ENCODE measurements at regions not wholly inside any gene's neighbourhood (a gene's known extent, or its start where the extent isn't known, plus 50 kb on each side); places are given as distances from the start of the nearest gene placed in this dataset.
"Not testable (repeated sequence)": the region's sequence is repeated elsewhere in the genome, so short reads cannot be mapped to it uniquely, and the experiment has no call there.

DNA sequence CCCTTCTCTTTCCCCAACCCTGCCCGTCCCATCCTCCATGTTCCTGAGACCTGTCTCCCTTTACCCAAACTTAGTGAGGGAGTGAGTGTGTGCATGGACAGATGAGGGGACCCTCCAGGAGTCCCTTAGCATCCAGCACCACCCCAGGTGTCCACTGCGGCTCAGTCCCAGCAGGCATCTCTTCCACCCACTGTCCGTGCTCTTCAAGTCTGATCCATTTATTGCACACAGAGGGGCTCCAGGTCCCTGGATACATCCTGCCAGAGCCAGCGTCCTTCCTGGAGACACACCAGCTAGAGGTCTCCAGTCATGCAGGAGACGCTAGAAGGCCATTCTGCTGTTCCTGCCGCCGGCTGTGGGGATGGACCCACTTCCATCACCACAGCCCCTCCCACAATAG is 239.2 kb downstream of the ADGRD1 start:
- DNase-seq (ENCODE audit: low read depth in 2 of 2, low spot score in 1 of 2), result no peak

DNA sequence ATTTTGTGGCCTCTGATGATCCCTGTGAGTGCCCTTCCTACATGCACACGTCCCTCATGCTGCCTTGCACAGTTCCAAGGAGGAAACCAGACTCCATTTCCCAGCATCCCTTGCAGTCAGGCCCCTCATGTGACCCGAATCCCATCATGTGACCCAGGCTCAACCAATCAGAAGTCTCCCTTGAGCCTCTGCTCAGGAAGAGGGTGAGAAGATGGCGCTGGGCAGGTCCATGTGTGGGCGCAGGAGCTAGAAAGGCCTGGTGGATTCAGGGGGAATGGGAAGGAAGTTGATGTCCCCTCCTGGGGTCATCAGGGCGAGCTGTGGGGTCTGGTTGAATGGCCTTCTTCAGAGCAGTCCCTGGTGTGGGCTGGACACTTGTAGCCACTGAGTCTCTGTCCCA is 240.5 kb downstream of the ADGRD1 start:
- no peak for DNase-seq (ENCODE audit: low read depth in 2 of 2, low spot score in 1 of 2)

DNA sequence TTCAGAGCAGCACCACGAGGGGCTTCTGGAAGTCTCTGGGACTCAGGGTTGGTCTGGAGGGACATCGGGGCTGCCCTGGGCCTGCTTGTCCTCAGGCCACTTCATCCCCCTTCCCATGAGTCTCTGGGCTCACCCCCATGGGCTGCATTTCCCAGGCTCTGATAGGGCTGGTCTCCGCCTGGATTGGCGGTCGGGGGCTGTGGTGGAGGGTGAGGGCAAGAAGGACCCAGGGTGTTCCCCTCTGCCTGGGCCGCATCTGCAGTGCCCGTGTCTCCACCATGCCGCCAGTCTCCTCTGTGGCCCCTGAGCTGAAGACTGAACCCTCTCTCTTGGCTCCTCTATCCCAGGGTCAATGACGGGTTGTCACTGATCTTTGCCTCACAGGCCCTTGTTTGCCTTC is 242.1 kb downstream of the ADGRD1 start:
- DNase-seq (ENCODE audit: low read depth in 2 of 2, low spot score in 1 of 2), result no peak

DNA sequence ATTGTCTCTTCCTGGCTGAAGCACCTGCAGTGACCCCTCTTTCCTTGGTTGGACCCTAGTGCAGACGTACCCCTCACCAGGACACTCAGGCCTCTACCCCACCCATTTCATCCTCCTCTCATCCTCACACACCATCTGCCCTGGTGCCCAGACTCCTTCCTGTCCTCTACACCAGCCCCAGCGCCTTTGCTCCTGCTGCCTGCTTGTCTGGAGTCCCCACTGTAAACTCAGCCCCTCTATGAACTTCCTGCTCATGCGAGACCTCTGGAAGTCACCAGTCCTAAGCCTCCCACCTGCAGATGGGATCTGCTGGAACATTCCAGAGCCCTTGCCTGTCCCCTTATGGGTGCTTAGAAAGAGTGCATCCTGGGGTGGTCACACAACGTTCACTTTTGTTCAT is 242.5 kb downstream of the ADGRD1 start:
- DNase-seq (ENCODE audit: low read depth in 2 of 2, low spot score in 1 of 2), result no peak

GRCh38 chr12:131197490-131197889 is 243.8 kb downstream of the ADGRD1 start:
- no peak for DNase-seq (ENCODE audit: low read depth in 2 of 2, low spot score in 1 of 2)

DNA sequence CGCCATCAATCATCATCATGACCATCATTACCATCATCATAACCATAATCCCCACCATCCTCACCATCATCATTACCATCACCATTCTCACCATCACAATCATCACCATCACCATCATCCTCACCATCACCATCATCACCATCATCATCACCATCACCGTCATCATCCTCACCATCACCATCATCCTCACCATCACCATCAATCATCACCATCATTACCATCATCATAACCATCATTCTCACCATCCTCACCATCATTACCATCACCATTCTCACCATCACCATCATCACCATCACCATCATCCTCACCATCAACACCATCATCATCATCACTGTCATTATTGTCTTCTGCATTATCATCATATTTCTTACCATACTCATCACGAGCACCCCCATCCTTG is 245.5 kb downstream of the ADGRD1 start:
- DNase-seq (ENCODE audit: low read depth in 2 of 2, low spot score in 1 of 2), result no peak

- DNase-seq (ENCODE audit: low read depth in 2 of 2, low spot score in 1 of 2), result not testable (repeated sequence)
These were observed 248.2 kb downstream of the ADGRD1 start for GRCh38 chr12:131201912-131202311.

DNA sequence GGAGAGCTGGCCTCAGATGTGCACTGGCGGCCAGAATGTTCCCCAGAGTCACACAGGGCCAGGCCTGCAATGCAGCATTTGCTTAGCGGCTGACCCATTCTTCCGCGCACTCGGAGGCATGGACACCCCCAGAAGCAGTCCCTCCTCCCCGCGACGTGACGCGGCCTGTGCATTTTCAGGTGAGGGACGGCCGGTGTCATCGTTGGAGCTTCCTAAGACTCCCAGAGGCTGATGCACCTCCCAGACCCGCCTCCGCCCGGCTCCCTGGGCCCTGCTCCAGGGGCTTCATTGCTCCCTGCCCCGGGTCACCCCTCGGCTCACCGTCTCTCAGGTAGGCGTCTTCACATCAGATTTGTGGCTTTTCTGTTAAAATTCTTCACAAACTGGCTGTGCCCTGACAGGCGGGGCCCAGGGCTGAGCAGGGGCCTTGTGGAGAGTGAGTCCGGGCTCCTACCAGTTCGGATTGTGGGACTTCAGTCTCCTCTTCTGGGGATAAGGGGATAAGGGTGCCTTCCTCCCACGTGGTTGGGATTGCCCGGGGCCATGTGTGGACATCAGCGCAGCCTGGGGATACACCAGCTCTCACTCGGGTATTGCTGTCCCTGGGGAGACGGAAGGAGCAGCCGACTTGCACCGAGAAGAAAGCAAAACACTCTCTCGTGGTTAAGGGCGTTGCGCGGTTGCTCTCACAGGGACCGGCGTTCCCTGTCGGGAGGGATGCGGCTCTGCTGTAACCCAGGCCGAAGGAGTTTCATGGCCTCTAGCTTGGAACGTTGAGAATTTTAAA is 249.1 kb downstream of the ADGRD1 start:
- no peak for DNase-seq (ENCODE audit: low read depth in 2 of 2, low spot score in 1 of 2)

DNA sequence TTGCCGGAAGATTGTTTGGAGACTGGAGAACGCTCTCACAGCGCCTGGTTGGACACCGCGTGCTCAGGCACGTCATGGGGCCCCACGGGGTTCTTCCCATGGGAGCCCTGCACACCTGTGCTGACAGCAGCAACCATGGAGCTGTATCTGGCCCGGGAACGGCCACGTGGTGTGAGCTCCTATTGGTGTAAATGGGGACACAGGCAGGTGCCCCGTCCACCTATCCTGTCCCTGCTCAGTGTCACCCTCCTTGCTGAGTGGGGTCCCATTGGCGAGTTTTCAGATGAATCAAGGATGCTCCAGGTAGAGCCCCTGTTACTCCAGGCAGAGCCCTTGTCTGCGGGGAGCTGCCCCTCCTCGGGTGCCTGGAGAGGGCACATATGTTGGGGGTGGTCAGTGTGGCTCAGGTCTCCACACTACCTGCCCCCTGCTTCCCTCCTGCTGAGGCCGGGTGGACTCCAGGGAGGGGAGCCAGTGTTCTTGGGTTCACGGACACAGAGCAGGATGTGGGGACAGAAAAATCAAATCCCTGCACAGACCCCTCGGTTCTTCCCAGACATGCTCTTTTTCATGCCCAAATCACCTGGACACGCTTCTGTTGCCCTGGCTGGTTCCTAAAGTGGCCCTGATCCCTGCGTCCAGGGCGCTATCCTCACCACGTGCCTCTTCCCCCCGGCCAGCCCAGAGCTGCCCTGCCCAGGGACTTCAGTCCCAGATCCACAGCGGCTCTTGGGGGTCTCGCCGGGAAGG is 250.1 kb downstream of the ADGRD1 start:
- DNase-seq (ENCODE audit: low read depth in 2 of 2, low spot score in 1 of 2), result no peak

DNA sequence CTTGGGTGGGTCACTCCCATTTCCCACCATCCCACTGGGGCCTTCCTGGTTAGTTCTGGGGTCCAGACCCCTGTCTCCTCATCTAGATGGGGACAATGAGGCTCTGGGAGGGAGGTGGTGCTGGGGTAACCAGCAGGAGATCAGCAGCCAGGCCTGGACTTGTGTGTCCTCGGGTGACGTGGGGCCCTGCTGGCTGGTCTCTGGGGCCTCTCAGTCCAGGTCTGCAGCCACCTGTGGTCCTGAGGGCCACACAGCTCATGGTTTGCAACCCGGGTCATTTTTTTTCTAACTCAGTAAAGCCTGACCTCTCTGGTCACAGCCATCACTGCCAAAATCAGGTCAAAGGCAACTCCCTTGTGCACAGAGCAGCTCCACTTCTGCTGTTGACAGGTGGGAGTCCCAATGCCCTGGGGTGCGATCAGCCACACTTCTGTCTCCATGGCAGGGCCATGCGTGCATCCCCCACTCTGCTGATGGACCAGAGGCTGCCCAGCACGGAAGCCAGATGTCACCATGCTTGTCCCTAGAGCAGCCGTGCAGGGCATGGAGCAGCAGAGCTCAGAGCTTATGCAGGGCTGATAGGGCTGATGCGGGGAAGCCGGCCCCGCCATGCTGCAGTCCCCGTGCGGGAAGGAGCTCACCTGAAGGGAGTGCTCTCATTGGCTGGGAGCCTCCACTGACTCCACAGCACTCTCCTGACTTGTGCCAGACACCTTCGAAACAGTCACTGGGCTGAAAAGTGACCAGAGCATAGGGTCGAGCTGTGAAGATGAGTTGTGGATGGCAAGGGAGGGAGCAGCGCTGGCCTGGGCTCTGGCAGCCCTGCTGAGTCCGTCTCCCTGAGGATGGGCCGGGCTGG is 250.9 kb downstream of the ADGRD1 start:
- no peak for DNase-seq (ENCODE audit: low read depth in 2 of 2, low spot score in 1 of 2)

DNA sequence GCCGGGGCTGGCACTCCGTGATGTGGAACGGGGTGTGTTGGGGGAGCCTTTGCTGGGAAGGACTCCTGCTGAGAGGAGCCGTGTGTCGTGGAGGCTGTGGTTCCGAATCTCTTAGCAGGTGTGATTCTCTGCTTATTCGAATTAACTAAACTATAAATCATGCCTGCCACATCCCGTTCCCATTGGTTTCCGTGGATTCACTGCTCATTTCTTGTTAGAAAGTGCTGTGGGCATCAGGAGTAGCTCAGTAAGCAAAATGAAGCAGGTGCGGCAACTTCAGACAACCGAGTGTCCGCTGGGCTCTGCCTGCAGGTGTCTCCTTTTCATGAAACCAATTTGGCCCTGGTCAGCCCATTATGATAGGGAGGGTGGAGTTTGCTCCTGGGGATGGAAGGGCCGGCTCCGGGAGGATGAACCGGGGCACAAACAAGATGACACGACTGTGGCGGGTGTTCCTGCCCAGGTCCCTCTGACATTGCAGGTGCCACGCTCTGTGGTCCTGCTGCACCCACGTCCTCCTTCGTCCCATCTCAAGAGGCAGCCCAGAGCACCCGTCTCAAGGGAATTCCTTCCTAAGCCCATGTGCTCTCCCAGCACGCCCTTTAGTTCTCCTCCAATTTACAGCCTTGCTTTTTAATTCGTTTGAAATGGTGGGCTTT is 251.7 kb downstream of the ADGRD1 start:
- not testable (repeated sequence) for DNase-seq (ENCODE audit: low read depth in 2 of 2, low spot score in 1 of 2)

DNA sequence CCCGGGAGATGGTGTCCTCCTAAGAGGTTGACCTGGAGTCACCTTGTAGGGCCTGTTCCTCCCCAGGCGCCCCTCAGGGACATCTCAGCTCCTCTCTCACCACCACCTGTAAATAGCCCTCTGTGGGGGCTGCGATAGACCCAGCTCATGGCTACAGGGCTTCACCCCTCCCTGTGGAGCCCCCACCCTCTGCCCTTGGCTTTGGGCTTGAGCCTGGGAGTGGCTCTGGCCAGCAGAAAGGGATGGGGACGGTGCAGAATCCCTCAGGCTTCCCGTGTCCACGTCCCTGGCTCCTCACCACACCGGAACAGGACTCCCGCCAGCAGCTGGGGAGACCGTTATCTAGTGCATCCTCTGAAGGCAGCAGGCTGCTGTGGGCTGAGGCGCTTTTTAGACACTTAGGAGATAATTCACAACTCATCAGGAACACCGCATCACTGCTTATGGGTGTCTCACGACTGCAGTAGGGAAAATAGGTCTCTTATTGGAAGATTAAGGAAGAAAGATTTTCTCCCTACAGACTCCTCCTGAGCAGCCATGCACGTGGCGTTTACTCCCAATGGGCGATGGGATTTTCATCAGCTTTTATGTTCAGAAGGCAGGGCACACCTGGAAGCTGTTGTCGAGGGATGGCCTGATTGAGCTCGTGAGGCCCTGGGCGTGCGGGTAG is 253.1 kb downstream of the ADGRD1 start:
- DNase-seq (ENCODE audit: low read depth in 2 of 2, low spot score in 1 of 2), result not testable (repeated sequence)

DNA sequence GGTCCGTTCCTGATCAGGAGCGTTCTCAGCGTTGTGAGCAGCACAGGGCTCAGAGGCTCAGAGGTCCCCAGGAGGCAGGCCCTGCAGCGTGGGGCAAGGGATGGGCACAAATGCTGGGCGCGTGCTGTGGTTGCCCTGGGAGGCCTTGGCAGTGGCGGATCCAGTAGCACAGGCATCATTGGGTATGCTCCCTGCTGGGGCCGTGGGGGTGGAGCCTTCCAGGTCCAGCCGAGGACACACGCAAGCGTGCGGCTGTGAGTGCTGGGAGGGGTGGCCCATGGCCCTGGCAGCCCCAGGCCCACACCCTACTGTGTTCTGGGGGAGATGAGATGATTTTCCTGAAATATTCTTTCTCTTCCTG is 253.6 kb downstream of the ADGRD1 start:
- not testable (repeated sequence) for DNase-seq (ENCODE audit: low read depth in 2 of 2, low spot score in 1 of 2)

GRCh38 chr12:131207841-131208240 is 254.1 kb downstream of the ADGRD1 start:
- not testable (repeated sequence) for DNase-seq (ENCODE audit: low read depth in 2 of 2, low spot score in 1 of 2)

- DNase-seq (ENCODE audit: low read depth in 2 of 2, low spot score in 1 of 2), result no peak
These were observed 254.7 kb downstream of the ADGRD1 start for GRCh38 chr12:131208425-131208824.

- no peak for DNase-seq (ENCODE audit: low read depth in 2 of 2, low spot score in 1 of 2)
These were observed 255.7 kb downstream of the ADGRD1 start for GRCh38 chr12:131209082-131210070.

- no peak for DNase-seq (ENCODE audit: low read depth in 2 of 2, low spot score in 1 of 2)
These were observed 257.0 kb downstream of the ADGRD1 start for GRCh38 chr12:131210506-131211339.

DNA sequence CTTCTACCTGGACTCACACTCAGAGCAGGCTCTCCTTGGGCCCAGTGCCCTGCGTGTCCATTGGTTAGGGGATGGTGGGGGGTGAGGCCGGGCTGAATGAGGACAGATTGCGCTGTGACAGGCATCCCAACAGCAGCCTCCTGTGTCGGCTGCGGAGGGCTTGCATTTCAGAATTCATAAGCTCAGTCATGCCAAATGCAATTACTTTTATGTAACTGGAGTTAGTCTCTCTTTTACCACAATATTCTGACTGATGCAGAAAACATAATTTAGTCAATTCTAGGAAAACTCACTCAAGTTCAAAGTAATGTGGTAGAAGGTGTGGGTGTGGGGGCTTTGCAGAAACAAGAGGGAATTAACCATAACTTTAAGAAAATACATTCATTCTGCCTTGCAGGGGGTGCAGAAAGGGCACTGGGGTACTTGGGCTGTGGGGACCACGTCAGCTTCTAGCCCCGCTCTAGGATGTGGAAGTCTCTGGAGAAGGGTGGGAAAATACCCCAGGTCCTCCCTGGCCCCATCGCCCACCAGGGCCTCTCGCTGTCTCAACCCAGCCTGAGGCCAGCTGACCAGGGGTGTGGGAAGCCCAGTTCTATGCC is 257.7 kb downstream of the ADGRD1 start:
- no peak for DNase-seq (ENCODE audit: low read depth in 2 of 2, low spot score in 1 of 2)
